A549 (cell line): ENCODE measurements at regions not wholly inside any gene's neighbourhood (a gene's known extent, or its start where the extent isn't known, plus 50 kb on each side); places are given as distances from the start of the nearest gene placed in this dataset.

Source experiments
- ATAC-seq, 2 experiments: fragments of 200-7000 bp in 1 of 2; fragments of >200 bp in 1 of 2; cut with Nextera tagmentation in 1 of 2; cut with Tn5 transposase in 1 of 2; 3 replicates each; pipeline versions ENCODE4 v1.8.0 to v1.9.1; 2018 to 2020; ENCODE audit warnings: mild to moderate bottlenecking in 1 of 2, moderate library complexity in 1 of 2
- CTCF ChIA-PET: fragments of 300-600 bp; sonication (Branson Sonifier 250); formaldehyde crosslinking; extraction: SDS; loops from one replicate; lab custom pipeline; 2021; ENCODE audit warnings: antibody characterized with exemption, inconsistent platforms; lab: Yijun Ruan, JAX
- POLR2A ChIA-PET: fragments of 350-600 bp; formaldehyde crosslinking; extraction: SDS; loops from one replicate; lab custom pipeline; 2021; ENCODE audit warnings: antibody characterized with exemption, inconsistent platforms; lab: Yijun Ruan, JAX
- DNase-seq, 2 experiments: peaks; one replicate each; pipeline versions ENCODE4 v3.0.0 to v3.0.0-alpha.2; 2011 to 2016; ENCODE audit warnings: low read depth in 1 of 2, low spot score in 1 of 2
- FAIRE-seq: peaks from 2 replicates; lab custom pipeline; 2011; peaks lifted over from hg19 to GRCh38; lab: Jason Lieb, UNC
- H3K27ac ChIP-seq, 2 experiments: fragments of >200 bp; sonication (Bioruptor Twin); formaldehyde crosslinking; 3 replicates each; pipeline ENCODE4 v1.5.1; 2016 to 2017
- H3K4me1 ChIP-seq: fragments of >200 bp; sonication (Bioruptor Twin); formaldehyde crosslinking; 3 replicates; pipeline ENCODE4 v1.6.1; 2016
- H3K4me2 ChIP-seq: fragments of >200 bp; sonication (Bioruptor Twin); formaldehyde crosslinking; 3 replicates; pipeline ENCODE4 v1.6.1; 2016
- H3K4me3 ChIP-seq: fragments of >200 bp; sonication (Bioruptor Twin); formaldehyde crosslinking; 3 replicates; pipeline ENCODE4 v1.5.1; 2016
- H3K9me3 ChIP-seq: fragments of >200 bp; sonication (Bioruptor Twin); formaldehyde crosslinking; 3 replicates; pipeline ENCODE4 v1.6.1; 2016
- ATOH8 ChIP-seq: fragments of 250-450 bp; sonication (Bioruptor Pico); IDR thresholded peaks from 2 replicates; pipeline ENCODE4 v1.5.0; 2020; ENCODE audit warnings: low read depth, mild to moderate bottlenecking, moderate library complexity
- BCL3 ChIP-seq: fragments of >200 bp; sonication (Bioruptor Twin); formaldehyde crosslinking; IDR thresholded peaks from 3 replicates; pipeline ENCODE4 v1.6.1; 2016
- CBX2 ChIP-seq: fragments of 200-600 bp; sonication (generic); IDR thresholded peaks from 2 replicates; pipeline ENCODE4 v1.6.1; 2016; ENCODE audit warnings: low read depth, mild to moderate bottlenecking, borderline replicate concordance
- CEBPB ChIP-seq, 2 experiments: fragments of >200 bp in 1 of 2; sonication (Bioruptor Twin) in 1 of 2; formaldehyde crosslinking in 1 of 2; IDR thresholded peaks; 2 replicates each; pipeline ENCODE4 v1.6.1; 2012 to 2016
- CTCF ChIP-seq: fragments of >200 bp; sonication (Bioruptor Twin); formaldehyde crosslinking; IDR thresholded peaks from 3 replicates; pipeline ENCODE4 v1.5.1; 2016
- EHF ChIP-seq: fragments of 250-450 bp; sonication (Bioruptor Pico); IDR thresholded peaks from 2 replicates; pipeline ENCODE4 v1.5.0; 2020; ENCODE audit warnings: mild to moderate bottlenecking
- EHMT2 ChIP-seq: fragments of 200-600 bp; sonication (generic); IDR thresholded peaks from 2 replicates; pipeline ENCODE4 v1.6.1; 2016; ENCODE audit warnings: antibody characterized with exemption, low read depth, mild to moderate bottlenecking, moderate library complexity
- EP300 ChIP-seq, 2 experiments: fragments of >200 bp; sonication (Bioruptor Twin); formaldehyde crosslinking; IDR thresholded peaks; 2 replicates in 1 of 2; 3 replicates in 1 of 2; pipeline ENCODE4 v1.6.1; 2016 to 2017
- FOSB ChIP-seq: fragments of 250-450 bp; sonication (Bioruptor Pico); IDR thresholded peaks from 2 replicates; pipeline ENCODE4 v1.5.0; 2020; ENCODE audit warnings: mild to moderate bottlenecking, moderate library complexity
- FOSL2 ChIP-seq, 2 experiments: fragments of 450-650 bp in 1 of 2; fragments of >200 bp in 1 of 2; sonication (Bioruptor Twin) in 1 of 2; formaldehyde crosslinking; IDR thresholded peaks; 2 replicates each; pipeline versions ENCODE4 v1.5.0 to v1.6.1; 2016 to 2020; ENCODE audit warnings: mild to moderate bottlenecking in 1 of 2, moderate library complexity in 1 of 2
- FOXS1 ChIP-seq: fragments of 250-450 bp; sonication (Bioruptor Pico); IDR thresholded peaks from 2 replicates; pipeline ENCODE4 v1.5.0; 2020; ENCODE audit warnings: mild to moderate bottlenecking, moderate library complexity
- HES2 ChIP-seq: fragments of >200 bp; sonication (Bioruptor Twin); formaldehyde crosslinking; IDR thresholded peaks from 2 replicates; pipeline ENCODE4 v1.6.1; 2016
- HEYL ChIP-seq: fragments of 250-450 bp; sonication (Bioruptor Pico); IDR thresholded peaks from 2 replicates; pipeline ENCODE4 v1.8.0; 2021; ENCODE audit warnings: mild to moderate bottlenecking, moderate library complexity
- HOXA7 ChIP-seq: fragments of 250-450 bp; sonication (Bioruptor Pico); IDR thresholded peaks from 2 replicates; pipeline ENCODE4 v1.5.0; 2020; ENCODE audit warnings: mild to moderate bottlenecking, moderate library complexity
- HOXB13 ChIP-seq: fragments of 250-450 bp; sonication (Bioruptor Pico); IDR thresholded peaks from 2 replicates; pipeline ENCODE4 v1.5.0; 2020; ENCODE audit warnings: low read depth, mild to moderate bottlenecking, moderate library complexity
- HOXB5 ChIP-seq: fragments of 250-450 bp; sonication (Bioruptor Pico); IDR thresholded peaks from 2 replicates; pipeline ENCODE4 v1.5.0; 2020; ENCODE audit warnings: mild to moderate bottlenecking, moderate library complexity
- JUNB ChIP-seq: fragments of >200 bp; sonication (Bioruptor Twin); formaldehyde crosslinking; IDR thresholded peaks from 2 replicates; pipeline ENCODE4 v1.6.1; 2016
- MAX ChIP-seq: IDR thresholded peaks from 2 replicates; pipeline ENCODE4 v1.6.1; 2012
- MAZ ChIP-seq: fragments of 150-350 bp; IDR thresholded peaks from 2 replicates; pipeline ENCODE4 v1.6.1; 2014; ENCODE audit warnings: antibody characterized with exemption, low read depth, low read length, borderline replicate concordance
- MYC ChIP-seq: IDR thresholded peaks from 2 replicates; pipeline ENCODE4 v1.6.1; 2012; ENCODE audit warnings: mild to moderate bottlenecking, inconsistent platforms, low read length, improper control_type of control experiment, borderline replicate concordance
- NFE2L2 ChIP-seq: fragments of 150-350 bp; conservative IDR thresholded peaks from 2 replicates; pipeline ENCODE4 v1.6.1; 2014; ENCODE audit warnings: low read length
- NPAS2 ChIP-seq: fragments of 250-450 bp; sonication (Bioruptor Pico); IDR thresholded peaks from 2 replicates; pipeline ENCODE4 v1.8.0; 2022; ENCODE audit warnings: mild to moderate bottlenecking, moderate library complexity, borderline replicate concordance
- NR3C1 ChIP-seq: fragments of >200 bp; sonication (Bioruptor Twin); formaldehyde crosslinking; IDR thresholded peaks from 3 replicates; pipeline ENCODE4 v1.6.1; 2017
- PBX3 ChIP-seq: IDR thresholded peaks from 2 replicates; pipeline ENCODE4 v1.6.1; 2012
- PHF8 ChIP-seq: fragments of 200-600 bp; sonication (generic); IDR thresholded peaks from 2 replicates; pipeline ENCODE4 v1.6.1; 2016; ENCODE audit warnings: low read depth, mild to moderate bottlenecking, antibody characterized with exemption, moderate library complexity, borderline replicate concordance
- RAD21 ChIP-seq, 2 experiments: fragments of >200 bp in 1 of 2; sonication (Bioruptor Twin) in 1 of 2; formaldehyde crosslinking in 1 of 2; IDR thresholded peaks in 1 of 2; conservative IDR thresholded peaks in 1 of 2; 2 replicates in 1 of 2; 3 replicates in 1 of 2; pipeline ENCODE4 v1.6.1; 2012 to 2018; ENCODE audit warnings: inconsistent platforms in 1 of 2
- RCOR1 ChIP-seq: fragments of 150-350 bp; IDR thresholded peaks from 2 replicates; pipeline ENCODE4 v1.6.1; 2014; ENCODE audit warnings: antibody characterized with exemption, low read length, low read depth
- TP53 ChIP-seq: fragments of 250-450 bp; sonication (Bioruptor Pico); IDR thresholded peaks from 2 replicates; pipeline ENCODE4 v1.5.0; 2021; ENCODE audit warnings: mild to moderate bottlenecking, moderate library complexity
- ZC3H11A ChIP-seq: fragments of 450-650 bp; IDR thresholded peaks from 2 replicates; pipeline ENCODE4 v1.6.1; 2014; ENCODE audit warnings: antibody characterized with exemption, mild to moderate bottlenecking
- ZFP36 ChIP-seq: fragments of 450-650 bp; IDR thresholded peaks from 2 replicates; pipeline ENCODE4 v1.6.1; 2014; ENCODE audit warnings: borderline replicate concordance; ENCODE audit not compliant: partially characterized antibody
- ZNF302 ChIP-seq: fragments of 250-450 bp; sonication (Bioruptor Pico); IDR thresholded peaks from 2 replicates; pipeline ENCODE4 v1.9.0; 2021; ENCODE audit warnings: inconsistent platforms, mild to moderate bottlenecking, moderate library complexity
- ZSCAN20 ChIP-seq: fragments of 250-450 bp; sonication (Bioruptor Pico); IDR thresholded peaks from 2 replicates; pipeline ENCODE4 v1.8.0; 2022; ENCODE audit warnings: mild to moderate bottlenecking, moderate library complexity
- WGBS: methylation state at CpG from one replicate; pipeline ENCODE4 v1.1.6; 2017; ENCODE audit errors: missing lambda C conversion rate; 5-methylcytosine and 5-hydroxymethylcytosine counted together

GRCh38 chr2:147019311-147019710 lies 825.5 kb upstream of the ACVR2A start:
- ATAC-seq (no peak), DNase-seq (no peak), FAIRE-seq (no peak)
- POLR2A ChIA-PET, result no interaction called here
- 5% methylated on average over 3 of the region's 3 CpGs for WGBS
- Histone ChIP-seq H3K4me2 (no peak overlapping the region), H3K4me3 (no peak overlapping the region), H3K4me1 (no peaks in the 10 kb centered on the region), H3K27ac (no peak overlapping the region), H3K9me3 (no peaks in the 10 kb centered on the region)
- TF ChIP-seq ZSCAN20 (no peak), NFE2L2 (no peak), HOXA7 (no peak), MAX (no peak), PHF8 (no peak)
- CTCF ChIA-PET, result no interaction called here

GRCh38 chr2:147017951-147018645 lies 826.7 kb upstream of the ACVR2A start:
- DNase-seq, result no peak
- no peak overlapping the region for H3K27ac ChIP-seq
- no peak overlapping the region for H3K4me2 ChIP-seq
- TF ChIP-seq MYC, result no peak
- TF ChIP-seq NFE2L2, result no peak
- TF ChIP-seq CTCF, result no peak
- TF ChIP-seq ZFP36, result no peak
- TF ChIP-seq FOSL2 (IDR thresholded peaks at IDR 0.05), result no peak
- no peak for TF ChIP-seq FOSL2 (CRISPR knock-in tag; IDR thresholded peaks at IDR 0.05)
- no peak for TF ChIP-seq EHF (CRISPR knock-in tag)
- TF ChIP-seq MAZ, result no peak
- no peak for TF ChIP-seq EP300 (IDR thresholded peaks at IDR 0.05)
- no peak for TF ChIP-seq JUNB
- no peak for TF ChIP-seq FOXS1
- no peak for TF ChIP-seq HEYL (CRISPR knock-in tag)
- no peak for TF ChIP-seq HOXB5 (CRISPR knock-in tag)
- 31% methylated on average over 6 of the region's 6 CpGs for WGBS
- H3K4me1 ChIP-seq, result no peaks in the 10 kb centered on the region
- no peaks in the 10 kb centered on the region for H3K9me3 ChIP-seq
- H3K4me3 ChIP-seq, result no peak overlapping the region
- ChIA-PET POLR2A (no interaction called here), CTCF (no interaction called here)
- no peak for FAIRE-seq
- ATAC-seq, result no peak

GRCh38 chr2:147016181-147016580 lies 828.6 kb upstream of the ACVR2A start:
- no peaks in the 10 kb centered on the region for H3K9me3 ChIP-seq
- POLR2A ChIA-PET, result no interaction called here
- no peak for ATAC-seq
- CTCF ChIA-PET, result no interaction called here
- no peak for FAIRE-seq
- TF ChIP-seq HES2 (no peak), ZC3H11A (no peak), BCL3 (no peak), TP53 (CRISPR knock-in tag) (no peak), ATOH8 (CRISPR knock-in tag) (no peak), RAD21 (conservative IDR thresholded peaks at IDR 0.05 in 1 of 2, IDR thresholded peaks at IDR 0.05 in 1 of 2) (no peak), RCOR1 (no peak), FOSB (CRISPR knock-in tag) (no peak), HOXB13 (CRISPR knock-in tag) (no peak), NR3C1 (no peak), ZNF302 (no peak), EHMT2 (no peak), PHF8 (no peak), PBX3 (no peak), CEBPB (IDR thresholded peaks at IDR 0.05) (no peak), NPAS2 (CRISPR knock-in tag) (no peak), CBX2 (no peak), HEYL (CRISPR knock-in tag) (no peak)
- H3K4me2 ChIP-seq, result no peak overlapping the region
- no peak overlapping the region for H3K27ac ChIP-seq
- WGBS, result 3% methylated on average over 1 of the region's 1 CpG
- DNase-seq, result no peak
- no peak overlapping the region for H3K4me3 ChIP-seq
- H3K4me1 ChIP-seq, result no peaks in the 10 kb centered on the region
